ENCODE measurements at regions not wholly inside any gene's neighbourhood (a gene's known extent, or its start where the extent isn't known, plus 50 kb on each side); places are given as distances from the start of the nearest gene placed in this dataset.

GRCh38 chr7:16061630-16062029 is 359.7 kb downstream of the CRPPA start:
- no peak for TF ChIP-seq GATA1 (IDR thresholded peaks at IDR 0.05; ENCODE audit: low read depth, low read length)
- no peak for TF ChIP-seq POLR2A (IDR thresholded peaks at IDR 0.05; ENCODE audit: low read length)
- DNase-seq: no peak

- TF ChIP-seq GATA1 (IDR thresholded peaks at IDR 0.05; ENCODE audit: low read depth, low read length) (no peak), POLR2A (IDR thresholded peaks at IDR 0.05; ENCODE audit: low read length) (no peak)
- no peak for DNase-seq
Measured at GRCh38 chr7:16061011-16061410, 360.3 kb downstream of the CRPPA start.

GRCh38 chr7:16060502-16060901 is 360.8 kb downstream of the CRPPA start:
- DNase-seq: no peak
- no peak for TF ChIP-seq GATA1 (IDR thresholded peaks at IDR 0.05; ENCODE audit: low read depth, low read length)

GRCh38 chr7:16055263-16055976 is 365.9 kb downstream of the CRPPA start:
- DNase-seq: no peak
- no peak for TF ChIP-seq POLR2A (IDR thresholded peaks at IDR 0.05; ENCODE audit: low read length)
- no peak for TF ChIP-seq GATA1 (IDR thresholded peaks at IDR 0.05; ENCODE audit: low read depth, low read length)

- TF ChIP-seq GATA1 (IDR thresholded peaks at IDR 0.05; ENCODE audit: low read depth, low read length): no peak
Measured at GRCh38 chr7:16051561-16052255, 365.2 kb upstream of the MEOX2 start.

DNA sequence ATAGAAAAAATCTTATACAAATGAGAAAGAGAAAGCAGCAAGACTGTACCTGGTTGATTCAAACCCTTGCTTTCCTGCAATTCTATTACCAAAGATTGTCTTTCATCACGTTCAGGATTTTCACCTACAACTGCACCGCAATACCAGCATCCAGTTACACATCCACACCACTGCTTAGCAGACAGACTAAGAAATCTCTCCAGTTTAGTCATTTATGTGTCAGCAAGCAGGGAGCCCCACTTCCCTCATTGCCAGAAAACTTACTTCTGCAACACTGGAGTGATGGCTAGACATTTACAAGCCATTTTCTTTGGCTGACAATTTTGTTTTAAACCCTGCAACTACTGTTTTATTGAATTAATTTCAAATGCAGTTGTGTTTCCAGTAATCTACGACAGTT is 359.6 kb upstream of the MEOX2 start:
- DNase-seq: no peak
- no peak for TF ChIP-seq GATA1 (IDR thresholded peaks at IDR 0.05; ENCODE audit: low read depth, low read length)

More at GRCh38 chr7:16051561-16052255, 365.2 kb upstream of the MEOX2 start:
- no peak for DNase-seq

DNA sequence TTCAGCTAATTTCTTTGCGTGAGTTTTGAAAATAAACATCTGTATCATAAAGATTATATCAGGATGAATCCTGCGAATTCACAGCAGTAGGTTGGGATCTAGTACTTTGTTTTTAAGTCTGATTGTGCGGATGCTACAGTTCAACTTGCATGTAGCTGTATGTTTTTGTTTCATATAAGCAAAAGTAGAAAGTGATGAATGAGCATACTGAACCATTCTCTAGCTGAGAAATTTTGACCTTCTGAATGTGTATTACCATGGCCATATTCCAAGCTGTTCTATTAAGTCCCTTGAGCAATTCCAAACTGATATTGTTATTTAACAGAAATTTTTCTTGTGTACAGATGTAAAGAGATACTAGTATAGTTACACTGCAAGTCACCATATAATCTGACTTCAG is 358.8 kb upstream of the MEOX2 start:
- TF ChIP-seq GATA1 (IDR thresholded peaks at IDR 0.05; ENCODE audit: low read depth, low read length): no peak
- no peak for TF ChIP-seq POLR2A (IDR thresholded peaks at IDR 0.05; ENCODE audit: low read length)
- no peak for DNase-seq

DNA sequence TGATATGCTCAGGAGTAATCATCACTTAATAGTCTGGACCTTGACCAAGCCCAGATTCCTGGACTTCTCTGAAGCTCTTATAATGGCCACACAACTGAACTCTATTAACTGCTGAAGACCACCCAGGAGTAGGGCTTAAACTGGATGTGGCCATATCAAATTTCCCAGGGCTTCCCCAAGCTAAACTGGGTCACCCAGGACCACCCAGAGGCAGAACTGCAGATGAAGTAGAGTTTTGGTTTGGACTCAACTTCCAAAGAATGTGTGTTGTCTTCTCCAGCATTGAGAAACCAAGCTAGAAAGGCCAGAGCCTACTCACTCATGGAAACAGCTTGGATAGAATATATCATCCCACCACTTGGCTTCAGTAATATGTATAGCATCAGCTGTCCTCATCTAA is 358.2 kb upstream of the MEOX2 start:
- no peak for DNase-seq
- no peak for TF ChIP-seq POLR2A (IDR thresholded peaks at IDR 0.05; ENCODE audit: low read length)
- no peak for TF ChIP-seq GATA1 (IDR thresholded peaks at IDR 0.05; ENCODE audit: low read depth, low read length)

DNA sequence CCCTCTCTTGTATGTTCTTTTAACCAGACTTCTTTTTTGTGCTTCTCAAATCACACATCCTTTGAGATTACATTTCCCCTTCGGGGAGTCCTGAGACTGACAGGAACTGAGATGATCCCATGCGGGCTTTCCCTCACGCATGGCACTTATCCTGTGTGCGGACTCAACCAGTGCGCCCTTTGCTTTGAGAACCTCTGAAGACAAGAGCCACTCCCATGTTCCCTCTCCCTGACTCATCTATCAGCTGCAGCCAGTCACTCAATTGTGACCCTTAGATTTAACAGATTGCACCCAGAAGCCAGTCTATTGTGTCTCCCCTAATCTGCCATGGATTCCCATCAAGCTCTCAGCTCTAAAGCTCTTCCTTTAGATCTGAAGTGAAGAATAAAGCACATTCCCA is 353.9 kb upstream of the MEOX2 start:
- TF ChIP-seq GATA1 (IDR thresholded peaks at IDR 0.05; ENCODE audit: low read depth, low read length) (no peak), POLR2A (IDR thresholded peaks at IDR 0.05; ENCODE audit: low read length) (no peak)

DNA sequence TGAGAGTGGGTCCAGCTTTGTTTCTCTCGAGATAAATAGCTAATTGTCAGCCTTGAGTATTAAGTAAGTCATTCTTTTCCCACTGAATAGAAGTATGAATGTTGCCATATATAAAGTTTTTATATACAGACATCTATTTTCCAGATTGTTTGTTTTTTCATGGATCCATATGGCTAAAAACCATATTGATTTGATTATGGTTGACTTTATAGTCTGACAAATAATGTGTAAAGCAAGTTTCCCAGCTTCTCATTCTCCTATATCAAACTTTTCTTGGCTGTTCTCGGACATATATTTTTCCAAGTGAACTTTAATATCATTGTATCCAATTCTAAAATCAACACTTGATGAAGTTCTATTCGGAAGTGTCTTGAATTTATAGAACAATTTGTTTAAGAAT is 352.4 kb upstream of the MEOX2 start:
- DNase-seq: no peak

More for the DNA sequence above, 353.9 kb upstream of the MEOX2 start:
- no peak for DNase-seq

DNA sequence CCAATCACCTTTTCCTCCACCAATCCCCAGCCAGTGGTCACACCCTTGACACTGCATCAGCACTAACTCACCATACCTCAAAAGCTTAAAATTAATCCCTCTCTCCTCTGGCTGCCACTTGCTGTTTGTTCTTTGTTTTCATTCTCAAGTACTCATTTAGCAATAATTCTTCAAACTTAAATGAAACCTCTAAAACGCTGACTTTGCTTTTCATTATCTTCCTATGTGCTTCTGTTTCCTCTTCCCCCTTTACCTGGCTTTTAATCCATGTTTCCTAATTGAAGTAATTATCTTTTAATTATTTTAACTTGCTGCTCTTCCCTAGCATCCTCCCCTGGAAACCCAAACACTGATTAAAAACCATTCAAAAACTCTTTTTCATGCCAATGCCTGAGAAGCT is 348.9 kb upstream of the MEOX2 start:
- TF ChIP-seq POLR2A (IDR thresholded peaks at IDR 0.05; ENCODE audit: low read length): no peak
- TF ChIP-seq GATA1 (IDR thresholded peaks at IDR 0.05; ENCODE audit: low read depth, low read length): no peak
- no peak for DNase-seq

More for the DNA sequence above, 352.4 kb upstream of the MEOX2 start:
- TF ChIP-seq POLR2A (IDR thresholded peaks at IDR 0.05; ENCODE audit: low read length) (no peak), GATA1 (IDR thresholded peaks at IDR 0.05; ENCODE audit: low read depth, low read length) (no peak)

GRCh38 chr7:16034866-16035265 is 348.4 kb upstream of the MEOX2 start:
- TF ChIP-seq POLR2A (IDR thresholded peaks at IDR 0.05; ENCODE audit: low read length): no peak
- TF ChIP-seq GATA1 (IDR thresholded peaks at IDR 0.05; ENCODE audit: low read depth, low read length): no peak
- no peak for DNase-seq

DNA sequence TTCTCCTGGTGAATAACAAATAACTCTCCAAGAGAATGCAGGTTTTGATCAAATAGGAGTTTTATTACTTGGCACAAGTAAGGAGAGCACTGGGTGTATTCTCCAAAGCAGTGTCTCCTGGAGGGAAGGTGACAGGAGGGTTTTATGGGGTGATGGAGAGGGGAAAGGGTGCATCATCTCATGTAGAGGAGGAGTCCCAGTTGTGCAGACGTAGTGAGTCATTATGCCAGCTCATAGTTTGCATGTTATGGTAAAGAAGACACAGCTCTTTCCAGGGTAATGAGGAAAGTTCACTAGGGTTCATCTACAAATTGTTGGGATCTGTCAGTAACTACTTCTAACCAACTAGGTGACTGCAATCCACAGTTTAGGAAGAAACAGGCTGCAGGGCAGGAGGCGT is 347.9 kb upstream of the MEOX2 start:
- TF ChIP-seq GATA1 (IDR thresholded peaks at IDR 0.05; ENCODE audit: low read depth, low read length): no peak
- TF ChIP-seq POLR2A (IDR thresholded peaks at IDR 0.05; ENCODE audit: low read length): no peak
- DNase-seq: no peak

DNA sequence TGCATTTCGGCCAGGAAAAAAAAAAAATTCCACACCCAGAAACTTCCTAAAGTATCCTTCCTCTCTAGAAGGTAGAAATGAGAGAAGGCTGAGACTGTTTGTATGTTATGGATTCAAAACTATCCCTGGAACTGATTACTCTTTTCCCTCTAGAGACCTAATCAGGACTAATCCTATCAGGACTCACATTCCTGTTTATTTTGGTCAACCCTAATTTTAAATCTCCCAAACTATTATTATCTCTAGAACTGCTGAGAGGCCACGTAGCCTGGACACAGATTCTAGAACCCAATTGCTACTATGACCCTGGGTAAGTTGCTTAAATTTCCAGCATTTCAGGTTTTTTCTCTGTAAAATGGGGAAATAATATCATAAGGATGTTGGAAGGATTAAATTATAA is 346.8 kb upstream of the MEOX2 start:
- DNase-seq: no peak
- TF ChIP-seq POLR2A (IDR thresholded peaks at IDR 0.05; ENCODE audit: low read length) (no peak), GATA1 (IDR thresholded peaks at IDR 0.05; ENCODE audit: low read depth, low read length) (no peak)

- DNase-seq: no peak
- no peak for TF ChIP-seq POLR2A (IDR thresholded peaks at IDR 0.05; ENCODE audit: low read length)
- no peak for TF ChIP-seq GATA1 (IDR thresholded peaks at IDR 0.05; ENCODE audit: low read depth, low read length)
Measured at GRCh38 chr7:16028636-16029035, 342.2 kb upstream of the MEOX2 start.
